Choroid plexus epithelial cell (primary cell): ENCODE measurements at regions not wholly inside any gene's neighbourhood (a gene's known extent, or its start where the extent isn't known, plus 50 kb on each side); places are given as distances from the start of the nearest gene placed in this dataset.

Source experiments
- DNase-seq: peaks from one replicate; pipeline ENCODE4 v3.0.0-alpha.2; 2010; ENCODE audit warnings: low read depth
- H3K4me3 ChIP-seq: 2 replicates; pipeline ENCODE4 v1.5.1; 2011; ENCODE audit warnings: low read depth, mild to moderate bottlenecking, control low read depth, low read length, moderate library complexity
- CTCF ChIP-seq: conservative IDR thresholded peaks from 2 replicates; pipeline ENCODE4 v1.5.1; 2011; ENCODE audit warnings: low read depth, mild to moderate bottlenecking, control low read depth, inconsistent platforms, low read length, moderate library complexity

GRCh38 chr12:70106347-70106746 is 136.9 kb upstream of the CNOT2 start:
- H3K4me3 ChIP-seq = no peak overlapping the region
- TF ChIP-seq CTCF = no peak
- DNase-seq = no peak

- TF ChIP-seq CTCF = no peak
- no peak for DNase-seq
- no peak overlapping the region for H3K4me3 ChIP-seq
These were observed 133.1 kb upstream of the CNOT2 start for GRCh38 chr12:70110085-70110484.

DNA sequence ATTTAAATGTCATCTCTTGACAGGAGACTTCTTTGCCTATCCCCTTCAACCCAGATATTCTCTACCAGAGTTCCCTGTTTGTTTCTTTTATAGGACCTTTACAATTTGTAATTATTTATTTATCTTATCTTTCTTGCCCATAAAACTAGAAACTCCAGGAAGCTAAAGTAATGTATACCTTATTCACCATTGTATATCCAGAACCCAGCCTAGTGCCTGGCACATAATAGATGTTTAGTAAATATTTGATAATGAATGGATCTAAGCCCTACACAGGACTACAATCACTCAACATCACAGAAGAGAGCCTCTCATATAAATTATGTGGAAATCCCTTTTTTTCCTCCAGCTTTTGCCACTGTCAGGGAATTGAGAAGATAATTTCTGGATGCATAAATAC is 125.6 kb upstream of the CNOT2 start:
- DNase-seq = no peak
- no peak overlapping the region for H3K4me3 ChIP-seq
- no peak for TF ChIP-seq CTCF

GRCh38 chr12:70120970-70121369 is 122.3 kb upstream of the CNOT2 start:
- DNase-seq = no peak
- no peak for TF ChIP-seq CTCF
- H3K4me3 ChIP-seq = no peak overlapping the region

DNA sequence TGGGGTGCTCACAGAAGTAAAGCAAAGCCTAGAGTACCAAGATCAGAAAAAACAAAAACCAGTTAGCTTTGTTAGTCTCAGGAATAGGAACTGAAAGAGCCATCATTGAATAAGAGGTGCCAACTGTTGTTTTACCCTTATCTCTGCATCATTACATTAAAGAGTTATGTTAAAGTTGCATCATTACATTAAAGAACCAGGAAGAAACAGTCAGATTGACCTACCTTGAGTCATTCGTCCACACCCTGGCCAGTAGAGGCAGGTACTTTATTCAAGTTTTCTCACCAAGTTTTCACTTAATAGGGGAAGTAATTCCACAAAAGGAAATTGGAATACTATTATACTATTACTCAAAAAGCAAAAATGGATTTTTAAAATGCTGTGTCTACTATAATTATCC is 121.7 kb upstream of the CNOT2 start:
- TF ChIP-seq CTCF = no peak
- no peak overlapping the region for H3K4me3 ChIP-seq
- DNase-seq = no peak

- DNase-seq = no peak
- no peak for TF ChIP-seq CTCF
- no peak overlapping the region for H3K4me3 ChIP-seq
These were observed 120.4 kb upstream of the CNOT2 start for GRCh38 chr12:70122804-70123203.

DNA sequence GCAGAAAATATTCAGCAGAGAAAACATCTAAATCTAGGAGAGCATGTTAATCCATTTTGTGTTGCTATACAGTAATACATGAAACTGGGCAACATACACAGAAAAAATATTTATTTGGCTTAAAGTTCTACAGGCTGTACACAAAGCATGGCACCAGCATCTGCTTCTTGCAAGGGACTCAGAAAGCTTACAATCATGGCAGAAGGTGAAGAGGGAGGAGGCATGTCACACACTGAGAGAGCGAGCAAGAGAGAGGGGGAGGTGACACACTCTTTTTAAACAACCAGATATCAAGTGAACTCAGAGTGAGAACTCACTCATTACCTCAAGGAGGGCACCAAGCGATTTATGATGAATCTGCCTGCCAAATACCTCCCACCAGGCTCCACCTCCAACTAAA is 94.2 kb upstream of the CNOT2 start:
- no peak overlapping the region for H3K4me3 ChIP-seq
- no peak for TF ChIP-seq CTCF
- DNase-seq = no peak
